NCI-H2081 treated with DMSO at 0.1 percent for 48 hours (cell line): ENCODE measurements at regions not wholly inside any gene's neighbourhood (a gene's known extent, or its start where the extent isn't known, plus 50 kb on each side); places are given as distances from the start of the nearest gene placed in this dataset.
A peak's percentile ranks its signal among the peaks of the same experiment; 100 is the strongest.
"Not testable (repeated sequence)": the region's sequence is repeated elsewhere in the genome, so short reads cannot be mapped to it uniquely, and the experiment has no call there.

Source experiments
- DNase-seq: peaks from one replicate; lab custom pipeline; 2025; lab: John Stamatoyannopoulos, UW

DNA sequence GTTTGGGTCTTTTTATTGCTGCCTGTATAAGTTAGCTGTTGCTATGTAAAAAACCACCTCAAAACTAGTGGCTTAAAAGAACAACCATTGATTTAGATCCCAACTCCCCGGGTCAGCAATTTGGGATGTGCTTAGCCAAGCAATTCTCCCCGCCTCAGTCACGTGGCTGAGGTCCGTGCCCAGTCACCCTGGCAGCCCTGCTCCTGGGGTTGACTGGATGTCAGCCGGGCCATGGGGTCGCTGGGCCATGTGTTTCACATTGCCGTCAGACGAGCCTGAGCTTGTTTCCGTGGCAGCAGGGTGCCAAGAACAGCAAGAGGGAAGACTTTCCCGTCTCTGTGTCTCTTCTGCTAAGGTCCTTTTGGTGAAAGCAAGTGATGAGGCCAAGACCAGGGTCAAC lies 345.7 kb upstream of the FAT1 start:
- no peak for DNase-seq

DNA sequence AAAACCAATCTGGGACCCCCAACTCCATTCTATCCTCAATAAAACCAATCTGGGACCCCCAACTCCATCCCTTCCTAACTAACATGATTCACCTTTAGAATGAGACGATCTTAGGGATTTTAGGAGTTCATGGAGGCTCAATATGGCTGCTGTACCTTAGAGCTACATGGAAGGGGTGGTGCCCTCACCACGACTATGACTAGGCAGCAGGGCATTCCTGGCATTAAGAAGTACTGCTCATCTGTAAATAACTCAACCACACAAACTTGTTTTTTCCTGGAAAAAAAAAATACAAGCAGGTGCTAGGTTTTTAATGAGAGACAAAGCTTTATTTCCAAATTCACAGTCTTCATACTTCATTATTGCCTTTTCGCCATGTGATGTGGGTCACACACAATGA lies 346.5 kb upstream of the FAT1 start:
- DNase-seq, result no peak

DNA sequence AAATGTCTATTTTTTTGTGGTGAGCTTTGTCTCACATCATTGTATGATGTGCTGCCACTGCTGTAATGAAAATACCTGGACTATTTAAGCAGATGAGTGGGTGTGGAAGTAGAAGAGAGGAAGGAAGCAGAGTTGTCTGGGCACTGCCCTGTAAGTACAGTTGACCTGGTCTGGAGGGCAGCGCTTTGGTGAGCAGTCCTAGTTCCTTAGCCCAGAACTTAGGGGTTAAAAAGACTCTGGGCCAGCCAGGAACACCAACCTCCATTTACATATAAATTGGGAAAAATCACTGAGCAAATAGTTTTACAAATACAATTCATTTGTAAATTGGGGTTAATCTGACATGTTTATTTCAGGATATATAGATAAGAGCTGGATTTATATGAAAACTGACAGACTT lies 347.1 kb upstream of the FAT1 start:
- no peak for DNase-seq

DNA sequence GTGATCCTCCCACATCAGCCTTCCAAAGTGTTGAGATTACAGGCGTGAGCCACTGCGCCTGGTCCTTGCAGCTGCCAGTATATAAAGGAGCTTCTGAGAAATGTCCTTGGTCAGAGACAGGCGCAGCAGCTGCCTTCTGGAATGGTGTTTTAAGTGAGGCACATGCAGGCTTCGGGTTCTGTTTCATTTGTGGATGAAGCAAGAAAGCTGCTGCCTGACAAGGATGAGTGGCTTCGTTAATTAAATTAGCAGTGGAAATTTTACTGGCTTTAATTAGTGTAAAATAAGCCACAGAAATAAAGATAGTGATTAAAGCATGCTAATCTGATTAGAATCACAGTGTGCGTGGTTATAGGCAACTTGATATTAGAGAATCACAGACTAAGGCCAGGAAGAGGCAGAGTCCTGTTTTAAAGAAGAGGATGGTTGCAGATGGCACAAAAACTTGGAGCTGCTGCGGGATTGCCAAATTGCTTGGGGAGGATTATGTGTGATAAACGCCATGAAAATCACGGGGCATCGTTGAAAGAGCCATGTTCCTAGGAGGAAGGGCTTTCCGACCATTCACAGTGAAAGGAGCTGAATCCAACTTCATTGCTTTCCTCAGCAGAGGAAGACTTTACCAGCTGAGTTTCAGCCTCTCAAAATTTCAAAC lies 348.4 kb upstream of the FAT1 start:
- no peak for DNase-seq

DNA sequence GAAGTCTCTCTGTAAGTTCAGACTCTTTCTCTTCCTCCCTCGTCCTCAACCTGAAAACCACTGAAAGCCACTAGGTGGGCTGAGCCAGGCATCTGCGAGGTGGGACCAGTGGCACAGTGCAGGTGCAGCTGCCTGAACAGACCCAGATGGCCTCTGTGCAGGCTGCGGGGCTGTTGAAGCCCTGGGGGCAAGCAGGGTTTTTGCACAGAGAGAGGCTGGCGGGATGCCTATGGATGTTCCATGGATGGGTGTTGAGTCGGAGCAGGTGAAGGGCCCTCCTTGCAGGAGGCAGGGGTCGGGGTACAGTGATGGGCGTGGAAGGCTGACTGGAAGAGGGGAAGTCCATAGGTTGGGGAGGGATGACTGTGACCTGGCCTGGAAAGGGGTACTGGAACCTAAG lies 350.2 kb upstream of the FAT1 start:
- no peak for DNase-seq

DNA sequence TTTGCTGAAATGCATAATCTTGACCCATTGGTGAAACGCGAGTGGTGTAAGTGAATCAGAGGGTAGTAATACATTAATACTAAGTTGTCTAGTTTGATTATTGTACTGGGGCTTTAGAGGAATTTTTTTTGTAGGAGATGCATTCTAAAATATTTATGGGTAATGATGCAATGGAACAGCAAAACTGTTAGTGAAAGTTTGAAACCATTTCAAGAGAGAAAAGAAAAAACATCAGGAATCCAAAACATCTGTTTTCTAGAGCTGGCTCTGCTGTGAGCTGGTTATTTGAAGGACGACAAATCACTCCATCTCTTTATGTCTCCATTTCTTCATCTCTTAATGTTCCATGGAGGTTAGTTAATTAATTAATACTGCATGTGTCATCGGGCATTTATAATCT lies 351.9 kb upstream of the FAT1 start:
- no peak for DNase-seq

DNA sequence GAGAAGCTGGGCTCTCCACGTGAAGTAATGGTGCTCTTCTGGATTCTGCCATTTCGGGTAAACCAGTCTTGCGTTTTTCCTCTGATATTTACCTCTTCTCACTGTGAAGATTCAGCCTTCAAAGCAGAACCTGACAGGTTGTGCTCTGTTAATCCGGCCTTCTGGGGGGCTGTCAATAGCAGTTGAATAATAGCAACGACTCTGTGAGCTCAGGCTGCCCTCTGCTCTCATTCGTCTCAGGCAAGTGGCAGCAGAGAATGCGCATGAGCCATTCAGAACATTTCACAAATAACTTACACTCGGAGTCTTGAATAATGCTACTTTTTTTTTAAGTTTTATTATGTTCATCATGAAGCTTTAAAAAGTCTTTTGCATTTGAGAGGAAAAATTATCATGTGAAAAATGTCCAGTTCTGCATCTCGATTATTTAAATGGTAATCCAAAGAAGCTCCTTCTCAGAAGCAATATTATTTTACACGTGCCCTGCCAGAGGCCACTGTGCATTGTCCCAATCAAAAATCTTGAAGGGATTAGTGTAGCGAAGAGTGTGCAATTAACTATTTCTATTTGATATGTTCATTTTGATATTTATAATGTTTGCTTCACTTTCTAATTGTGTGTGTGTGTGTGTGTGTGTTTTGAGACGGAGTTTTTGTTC lies 354.2 kb upstream of the FAT1 start:
- DNase-seq, result no peak

DNA sequence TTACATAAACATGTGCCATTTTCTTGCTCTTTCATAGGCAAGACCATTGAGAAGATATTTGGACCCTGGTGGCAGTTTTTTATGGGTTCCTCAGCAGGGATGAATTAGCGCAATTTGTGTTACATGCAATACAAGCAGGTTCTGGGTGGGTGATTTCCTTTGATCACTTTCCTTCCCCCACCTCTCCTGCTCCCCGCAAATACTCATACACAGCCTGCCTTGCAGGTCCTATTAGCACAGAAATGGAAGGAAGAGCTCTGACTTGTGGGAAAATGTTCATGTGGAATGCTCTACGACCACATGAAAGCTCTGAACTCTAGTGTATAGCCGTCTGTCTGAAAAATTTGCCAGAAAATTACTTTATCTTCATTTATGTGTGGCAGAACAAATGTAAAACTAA lies 361.0 kb upstream of the FAT1 start:
- DNase-seq, result no peak

DNA sequence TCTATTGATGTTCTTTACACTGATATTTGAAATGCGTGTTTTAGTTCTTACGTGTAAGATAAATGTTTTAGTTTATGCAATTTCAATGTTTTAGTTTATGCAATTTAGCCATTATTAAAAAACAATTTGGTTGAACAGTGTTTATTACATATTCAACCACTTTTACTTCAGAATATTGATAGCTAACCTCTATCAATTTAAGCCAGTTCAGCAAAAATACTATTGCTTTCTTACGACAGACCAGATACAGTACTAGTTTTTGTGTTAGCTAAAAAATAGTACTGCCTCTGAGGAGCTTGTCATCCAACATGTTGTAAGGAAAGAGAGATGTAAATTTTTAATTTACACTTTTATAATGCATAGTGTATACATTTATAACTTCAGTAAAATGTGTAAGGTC lies 361.7 kb upstream of the FAT1 start:
- DNase-seq, result no peak

DNA sequence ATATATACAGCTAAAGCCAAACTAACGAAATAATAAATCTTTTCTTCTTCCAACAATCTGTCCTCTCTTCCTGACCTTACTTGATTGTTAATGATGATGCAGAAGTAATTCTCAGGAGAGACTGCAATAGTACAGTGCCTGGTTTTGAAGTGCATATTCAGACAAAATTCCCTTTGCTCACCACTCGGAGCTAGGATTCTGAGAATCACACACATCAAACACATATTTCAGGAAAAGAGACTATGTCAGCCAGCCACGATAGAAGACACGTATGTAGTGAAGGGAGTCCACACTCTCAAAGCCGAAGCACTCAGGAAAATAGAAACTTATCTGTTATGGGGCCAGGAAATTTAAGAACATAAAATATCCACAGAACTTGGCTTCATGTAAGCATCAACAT lies 362.5 kb upstream of the FAT1 start:
- no peak for DNase-seq

DNA sequence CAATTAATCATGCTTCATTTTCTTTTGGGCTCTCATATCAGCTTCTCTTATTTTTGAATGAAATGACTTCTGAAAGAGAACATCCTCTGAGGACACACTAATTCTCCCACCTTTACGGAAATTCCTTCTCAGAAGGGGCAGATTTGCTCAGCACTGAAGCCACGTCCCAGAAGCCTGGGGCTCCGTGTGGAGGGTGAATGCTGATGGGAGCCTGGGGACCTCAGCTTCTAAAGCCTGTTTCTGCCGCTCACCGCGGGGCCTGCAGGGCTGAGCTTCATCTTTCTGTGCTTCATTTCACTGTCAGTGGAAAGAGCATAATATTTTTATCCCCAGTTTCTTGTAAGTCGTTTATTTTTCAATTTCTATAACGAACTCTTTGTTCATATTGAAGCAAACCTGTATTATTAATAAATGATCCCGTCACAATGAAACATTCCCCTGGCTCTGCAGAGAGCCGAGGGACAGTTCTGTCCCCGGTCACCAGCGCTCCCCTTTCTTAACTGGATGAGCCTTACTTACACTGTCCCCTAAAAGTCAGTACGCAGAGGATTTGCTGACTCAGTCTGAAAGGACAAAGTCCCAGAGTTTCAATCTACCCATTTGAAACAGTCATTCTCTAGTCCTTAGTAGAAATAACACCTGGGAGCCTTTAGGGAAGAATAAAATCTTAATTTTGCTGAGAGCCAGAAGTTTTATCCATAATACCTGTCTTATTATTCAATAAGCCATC lies 364.6 kb upstream of the FAT1 start:
- DNase-seq, result no peak

DNA sequence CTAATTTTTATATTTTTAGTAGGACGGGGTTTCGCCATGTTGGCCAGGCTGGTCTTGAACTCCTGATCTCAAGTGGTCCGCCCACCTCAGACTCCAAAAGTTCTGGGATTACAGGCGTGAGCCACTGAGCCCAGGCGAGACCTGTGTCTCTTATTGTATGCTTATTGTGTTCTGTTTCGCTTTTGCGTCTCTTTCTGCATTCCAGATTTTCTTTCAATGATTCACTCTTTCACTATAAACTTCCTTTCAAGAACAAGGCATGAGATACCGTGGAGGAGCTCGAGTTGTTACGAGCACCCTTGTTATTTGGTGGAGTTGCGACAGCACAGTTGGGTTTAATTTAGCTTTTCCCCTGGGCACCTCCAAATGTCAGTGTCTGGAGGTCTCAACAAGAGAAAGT lies 366.7 kb upstream of the FAT1 start:
- DNase-seq, result no peak

DNA sequence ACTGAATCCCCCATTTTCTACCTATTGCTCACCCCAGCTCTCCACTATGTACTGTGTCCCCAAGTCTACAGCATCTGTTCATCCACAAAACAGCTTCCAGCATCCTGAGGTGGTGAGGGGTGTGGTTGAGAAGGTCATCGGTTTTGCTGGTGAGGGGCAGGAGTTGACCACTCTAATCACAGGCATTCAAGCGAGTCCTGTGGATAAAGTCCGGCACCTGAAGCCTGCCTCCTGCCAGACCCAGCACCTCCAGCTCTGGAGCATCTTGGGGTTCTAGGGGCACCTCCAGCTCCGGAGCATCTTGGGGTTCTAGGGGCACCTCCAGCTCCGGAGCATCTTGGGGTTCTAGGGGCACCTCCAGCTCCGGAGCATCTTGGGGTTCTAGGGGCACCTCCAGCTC lies 367.2 kb upstream of the FAT1 start:
- not testable (repeated sequence) for DNase-seq

DNA sequence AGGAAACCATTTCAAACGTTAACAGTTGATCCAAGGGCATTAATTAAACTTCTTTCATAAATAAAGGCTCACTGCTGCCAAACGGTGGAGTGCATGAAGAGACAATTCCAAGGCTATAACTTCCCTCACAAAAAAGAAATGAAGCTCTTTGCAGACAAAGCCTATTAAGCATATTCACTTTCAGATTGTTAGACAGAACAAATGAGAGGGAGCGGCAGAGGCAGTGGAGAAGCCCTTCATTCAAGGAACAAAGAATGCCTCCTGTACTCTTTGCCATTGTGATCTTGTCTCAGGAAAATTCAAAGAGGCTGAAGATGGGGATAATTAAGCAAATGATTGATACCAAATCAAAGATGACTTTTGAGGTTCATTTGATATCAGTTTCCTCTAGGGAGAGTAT lies 370.5 kb upstream of the FAT1 start:
- DNase-seq, result no peak

DNA sequence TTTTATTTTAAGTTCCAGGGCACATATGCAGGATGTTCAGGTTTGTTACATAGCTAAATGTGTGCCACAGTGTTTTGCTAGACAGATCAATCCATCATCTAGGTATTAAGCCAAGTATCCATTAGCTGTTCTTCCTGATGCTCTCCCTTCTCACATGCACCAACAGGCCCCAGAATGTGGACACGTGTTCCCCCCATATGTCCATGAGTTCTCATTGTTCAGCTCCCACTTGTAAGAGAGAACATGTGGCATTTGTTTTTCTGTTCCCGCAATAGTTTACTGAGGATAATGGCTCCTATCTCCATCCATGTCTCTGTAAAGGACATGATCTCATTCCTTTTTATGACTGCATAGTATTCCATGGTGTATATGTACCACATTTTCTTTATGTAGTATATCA lies 374.8 kb upstream of the FAT1 start:
- DNase-seq, result no peak

DNA sequence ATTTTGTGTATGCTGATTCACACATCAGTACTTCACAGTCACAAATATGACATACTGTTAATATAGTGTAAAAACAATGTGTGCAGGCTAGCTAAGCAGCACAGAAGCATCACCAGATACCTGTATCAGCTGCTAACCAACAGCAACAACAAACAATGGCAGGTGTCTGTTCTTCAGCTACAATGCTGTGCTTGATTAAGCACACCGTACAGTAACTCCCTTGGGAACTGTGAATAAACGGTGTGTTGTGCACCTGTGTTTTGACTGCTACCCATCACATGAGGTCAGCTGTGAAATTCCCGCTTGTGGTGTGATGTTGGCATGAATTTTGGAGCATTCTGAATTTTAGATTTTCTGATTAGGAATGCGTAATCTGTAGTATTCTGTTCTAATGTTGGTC lies 379.7 kb upstream of the FAT1 start:
- peak; percentile 15 for DNase-seq

DNA sequence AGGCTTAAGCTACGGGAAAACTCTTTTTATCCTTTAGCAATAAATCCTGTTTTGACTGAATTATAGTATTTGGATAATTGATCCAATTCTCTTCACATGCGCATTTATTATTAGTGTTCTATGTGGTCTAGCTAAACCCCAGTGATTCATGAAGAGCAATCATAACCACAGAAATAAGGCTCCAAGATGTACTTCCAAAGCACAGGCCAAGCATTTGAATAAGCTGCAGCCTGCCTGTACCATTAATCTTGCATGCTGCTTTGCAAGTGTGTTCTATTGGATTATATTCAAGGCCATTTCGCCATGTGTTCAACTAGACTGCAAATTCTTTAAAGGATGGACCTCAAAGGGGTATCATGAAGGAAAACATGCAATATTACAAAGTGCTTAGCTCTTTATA lies 385.2 kb upstream of the FAT1 start:
- DNase-seq, result no peak

DNA sequence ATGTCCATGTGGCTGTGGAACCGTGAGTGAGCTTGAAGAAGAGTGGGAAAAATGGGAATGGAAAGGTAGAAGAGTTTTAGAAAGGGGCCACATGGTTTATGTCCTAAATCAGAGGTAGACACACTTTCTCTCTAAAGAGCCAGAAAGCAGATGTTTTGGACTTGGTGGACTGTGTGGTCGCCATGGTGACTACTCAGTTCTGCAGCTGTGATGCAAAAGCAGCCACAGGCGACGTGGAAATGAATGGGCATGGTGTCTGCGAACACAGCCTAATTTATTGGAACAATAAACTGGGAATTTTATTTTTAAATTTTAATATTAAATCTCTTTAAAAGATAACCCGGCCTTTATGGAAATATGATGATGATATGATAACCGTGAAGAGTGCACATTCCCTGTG lies 386.0 kb upstream of the FAT1 start:
- DNase-seq, result no peak

DNA sequence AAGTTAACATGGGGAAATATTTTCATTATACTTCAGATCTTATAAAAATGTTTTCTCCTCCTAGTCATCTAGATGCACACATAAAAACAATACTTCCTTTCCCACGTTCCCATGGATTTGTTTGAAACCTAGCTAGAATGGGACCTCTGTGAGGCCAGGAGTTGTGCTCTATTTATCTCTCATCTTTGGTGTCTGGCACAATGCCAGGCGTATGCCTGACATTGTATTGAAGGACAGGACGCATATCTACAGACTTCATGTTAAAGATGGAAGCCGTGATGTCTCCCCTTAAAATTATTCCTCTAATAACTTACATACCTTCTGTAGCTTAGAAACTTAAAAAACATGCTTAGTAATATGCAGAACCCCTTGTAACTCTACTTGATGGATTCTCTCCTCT lies 394.5 kb upstream of the FAT1 start:
- DNase-seq, result no peak

DNA sequence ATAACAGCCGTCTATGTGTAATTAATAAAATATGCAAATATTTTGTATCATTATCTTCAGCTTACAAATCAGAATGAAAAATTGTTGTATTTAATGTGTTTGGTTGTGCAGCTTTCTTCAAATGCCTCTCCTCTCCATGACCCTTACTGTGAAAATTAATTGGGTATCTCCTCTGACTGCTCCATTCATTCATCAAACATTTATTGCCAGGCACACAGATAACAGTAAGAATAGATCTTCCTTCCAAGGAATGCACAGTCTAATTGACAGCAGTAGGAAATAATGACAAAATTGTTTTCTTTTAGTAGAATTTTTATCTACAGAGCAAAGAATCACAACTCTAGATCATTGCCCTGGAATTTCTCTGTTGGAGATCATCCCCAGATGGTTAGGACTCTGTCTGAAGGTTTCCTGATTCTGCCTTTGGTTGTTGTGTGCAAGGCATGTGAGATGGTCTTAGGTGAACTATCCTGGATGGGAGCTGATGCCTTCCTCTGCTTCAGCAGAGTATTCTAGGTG lies 395.0 kb upstream of the FAT1 start:
- no peak for DNase-seq

DNA sequence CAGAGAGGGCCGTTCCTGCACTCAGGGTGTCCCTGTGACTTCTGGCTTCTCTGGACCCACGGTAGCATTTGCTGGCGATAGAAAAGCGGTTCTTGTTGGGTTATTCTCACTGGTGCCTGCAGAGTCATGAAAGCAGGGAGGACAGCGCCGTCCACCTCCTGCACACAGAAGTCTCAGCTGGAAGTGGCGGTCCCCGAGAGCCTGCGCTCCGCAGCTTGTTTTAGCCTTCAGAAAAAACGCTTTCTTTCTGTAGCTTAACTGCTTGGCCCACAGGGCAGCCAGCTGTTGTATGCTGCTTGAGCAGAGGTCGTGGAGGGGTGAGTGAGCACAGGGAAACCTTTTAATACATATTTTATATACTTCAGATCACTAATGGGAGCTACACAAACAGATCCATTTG lies 400.7 kb upstream of the FAT1 start:
- DNase-seq, result no peak

DNA sequence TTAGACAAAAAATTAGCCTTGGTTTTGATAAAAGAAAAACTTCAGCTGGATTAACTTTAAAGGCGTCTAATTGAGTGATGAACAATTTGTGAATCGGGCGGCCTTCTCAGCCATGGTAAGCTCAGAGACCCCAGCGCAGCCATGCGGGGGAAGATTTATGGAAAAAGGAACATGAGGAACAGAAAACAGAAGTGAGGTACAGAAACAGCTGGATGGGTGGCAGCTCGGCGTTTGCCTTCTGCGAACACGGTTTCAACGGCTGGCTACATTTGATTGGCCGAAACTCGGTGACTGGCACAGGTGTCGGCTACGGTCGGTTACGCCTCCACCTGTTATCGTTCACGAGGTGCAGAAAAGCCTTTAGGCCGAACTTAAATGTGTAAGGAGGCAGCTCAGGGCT lies 401.4 kb upstream of the FAT1 start:
- no peak for DNase-seq

DNA sequence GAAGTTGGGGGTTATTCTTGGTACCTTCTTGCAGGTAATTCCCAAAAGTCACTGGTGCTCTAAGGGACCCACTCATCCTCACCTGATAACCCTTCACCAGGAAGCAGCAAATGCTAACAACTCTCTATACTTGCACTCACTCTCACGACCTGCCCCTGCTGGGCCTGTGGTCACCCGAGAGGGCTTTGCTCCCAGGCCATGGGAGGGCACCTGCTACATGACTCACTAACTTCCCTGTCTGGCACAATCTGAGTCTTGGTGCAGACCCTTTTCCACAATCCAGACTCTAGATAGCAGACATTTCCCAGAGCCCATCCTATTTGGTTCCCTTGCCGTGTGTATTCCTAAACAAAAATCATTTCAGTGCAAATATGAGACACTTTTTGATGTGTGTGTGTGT lies 403.8 kb upstream of the FAT1 start:
- no peak for DNase-seq
